Activated T-helper 2 cell treated with anti-CD3 and anti-CD28 coated beads, Interferon-gamma antibody, Interleukin-2, Interleukin-4, amounts not matched to agents 10 μg/mL and 5 μg/mL and 100 μg/mL, durations not matched to agents 14 hours and 24 hours and 36 hours (primary cell): ENCODE measurements at regions not wholly inside any gene's neighbourhood (a gene's known extent, or its start where the extent isn't known, plus 50 kb on each side); places are given as distances from the start of the nearest gene placed in this dataset.

Experiments
- DNase-seq: peaks from one replicate; pipeline ENCODE4 v3.0.0; 2021; ENCODE audit warnings: low spot score
- H3K27ac Mint-ChIP-seq: one replicate; pipeline ENCODE4 v1.8.0; 2021; ENCODE audit warnings: mixed read lengths
- H3K27me3 Mint-ChIP-seq: one replicate; pipeline ENCODE4 v1.8.0; 2021; ENCODE audit warnings: low read depth, mixed read lengths
- H3K36me3 Mint-ChIP-seq: one replicate; pipeline ENCODE4 v1.8.0; 2021; ENCODE audit warnings: low read depth, mixed read lengths
- H3K4me1 Mint-ChIP-seq: one replicate; pipeline ENCODE4 v1.8.0; 2021; ENCODE audit warnings: low read depth, mixed read lengths
- H3K4me3 Mint-ChIP-seq: one replicate; pipeline ENCODE4 v1.8.0; 2021; ENCODE audit warnings: low read depth, mild to moderate bottlenecking, moderate library complexity, mixed read lengths
- H3K9me3 Mint-ChIP-seq: one replicate; pipeline ENCODE4 v1.8.0; 2021; ENCODE audit warnings: mixed read lengths
- intact Hi-C: fragments of 100-400 bp; cut with micrococcal nuclease; formaldehyde crosslinking; loops from one replicate; pipeline ENCODE4 v1.15.1; 2023

GRCh38 chr21:38721055-38721454, 84.7 kb upstream of the ETS2 start:
- Mint-ChIP-seq H3K4me3 (no peak overlapping the region), H3K27ac (no peak overlapping the region), H3K36me3 (no peaks in the 10 kb centered on the region), H3K27me3 (peaks cover 8% of the 10 kb centered on the region), H3K4me1 (no peaks in the 10 kb centered on the region), H3K9me3 (peaks cover 15% of the 10 kb centered on the region)
- intact Hi-C loops = no loop called here
- DNase-seq = no peak

- H3K4me1 Mint-ChIP-seq = no peaks in the 10 kb centered on the region
- H3K27me3 Mint-ChIP-seq = peaks cover 4% of the 10 kb centered on the region
- H3K36me3 Mint-ChIP-seq = no peaks in the 10 kb centered on the region
- H3K9me3 Mint-ChIP-seq = peaks cover 16% of the 10 kb centered on the region
- H3K4me3 Mint-ChIP-seq = no peak overlapping the region
- no peak for DNase-seq
- no peak overlapping the region for H3K27ac Mint-ChIP-seq
- intact Hi-C loops = no loop called here
Observed at GRCh38 chr21:38721958-38722357, 83.8 kb upstream of the ETS2 start.

- H3K4me3 Mint-ChIP-seq = no peak overlapping the region
- no peak overlapping the region for H3K27ac Mint-ChIP-seq
- peaks cover 8% of the 10 kb centered on the region for H3K4me1 Mint-ChIP-seq
- intact Hi-C loops = no loop called here
- H3K9me3 Mint-ChIP-seq = peaks cover 16% of the 10 kb centered on the region
- no peaks in the 10 kb centered on the region for H3K36me3 Mint-ChIP-seq
- H3K27me3 Mint-ChIP-seq = peaks cover 16% of the 10 kb centered on the region
- no peak for DNase-seq
Observed at GRCh38 chr21:38725196-38726157, 80.3 kb upstream of the ETS2 start.

GRCh38 chr21:38726482-38726881, 79.2 kb upstream of the ETS2 start:
- H3K4me1 Mint-ChIP-seq = peaks cover 8% of the 10 kb centered on the region
- no peak overlapping the region for H3K27ac Mint-ChIP-seq
- no peaks in the 10 kb centered on the region for H3K36me3 Mint-ChIP-seq

GRCh38 chr21:38729291-38729690, 76.4 kb upstream of the ETS2 start:
- Mint-ChIP-seq H3K36me3 (no peaks in the 10 kb centered on the region), H3K9me3 (peaks cover 16% of the 10 kb centered on the region), H3K4me1 (peaks cover 12% of the 10 kb centered on the region), H3K27ac (no peak overlapping the region), H3K27me3 (peaks cover 15% of the 10 kb centered on the region), H3K4me3 (no peak overlapping the region)
- intact Hi-C loops = no loop called here
- DNase-seq = no peak

More at GRCh38 chr21:38726482-38726881, 79.2 kb upstream of the ETS2 start:
- no peak for DNase-seq
- Mint-ChIP-seq H3K27me3 (peaks cover 16% of the 10 kb centered on the region), H3K4me3 (no peak overlapping the region), H3K9me3 (peaks cover 16% of the 10 kb centered on the region)
- intact Hi-C loops = no loop called here

GRCh38 chr21:38729754-38730379, 75.9 kb upstream of the ETS2 start:
- peaks cover 15% of the 10 kb centered on the region for H3K27me3 Mint-ChIP-seq
- H3K27ac Mint-ChIP-seq = no peak overlapping the region
- peaks cover 12% of the 10 kb centered on the region for H3K9me3 Mint-ChIP-seq
- H3K4me1 Mint-ChIP-seq = peaks cover 16% of the 10 kb centered on the region
- no peak for DNase-seq
- H3K36me3 Mint-ChIP-seq = no peaks in the 10 kb centered on the region
- no peak overlapping the region for H3K4me3 Mint-ChIP-seq
- intact Hi-C loops = no loop called here

GRCh38 chr21:38733972-38734546, 71.7 kb upstream of the ETS2 start:
- Mint-ChIP-seq H3K4me1 (peaks cover 20% of the 10 kb centered on the region), H3K27ac (no peak overlapping the region), H3K9me3 (no peaks in the 10 kb centered on the region), H3K27me3 (peaks cover 11% of the 10 kb centered on the region), H3K36me3 (no peaks in the 10 kb centered on the region), H3K4me3 (peak overlapping the region; percentile 74)
- intact Hi-C loops = loop anchor here (1.0 to 2.0 kb wide), 3 partner anchors 71 to 404 kb away; partner anchors contain the start of gene ETS2
- peak; percentile 48 for DNase-seq

- H3K4me3 Mint-ChIP-seq = peak overlapping the region; percentile 74
- H3K27ac Mint-ChIP-seq = no peak overlapping the region
- H3K4me1 Mint-ChIP-seq = peaks cover 18% of the 10 kb centered on the region
Observed at GRCh38 chr21:38734646-38735365, 70.9 kb upstream of the ETS2 start.

GRCh38 chr21:38735626-38736206, 70.0 kb upstream of the ETS2 start:
- intact Hi-C loops = loop anchor here (2.0 kb wide), 2 partner anchors 69 to 391 kb away; partner anchors contain the start of gene ETS2
- H3K36me3 Mint-ChIP-seq = no peaks in the 10 kb centered on the region
- no peak overlapping the region for H3K4me3 Mint-ChIP-seq
- no peak for DNase-seq
- H3K9me3 Mint-ChIP-seq = no peaks in the 10 kb centered on the region
- H3K27ac Mint-ChIP-seq = no peak overlapping the region
- H3K27me3 Mint-ChIP-seq = peaks cover 10% of the 10 kb centered on the region
- H3K4me1 Mint-ChIP-seq = peaks cover 18% of the 10 kb centered on the region

More at GRCh38 chr21:38734646-38735365, 70.9 kb upstream of the ETS2 start:
- intact Hi-C loops = loop anchor here (1.0 to 2.0 kb wide), 3 partner anchors 70 to 403 kb away; partner anchors contain the start of gene ETS2
- no peaks in the 10 kb centered on the region for H3K9me3 Mint-ChIP-seq
- H3K36me3 Mint-ChIP-seq = no peaks in the 10 kb centered on the region
- H3K27me3 Mint-ChIP-seq = peaks cover 10% of the 10 kb centered on the region
- no peak for DNase-seq

- intact Hi-C loops = no loop called here
- H3K4me3 Mint-ChIP-seq = no peak overlapping the region
- no peak for DNase-seq
- peaks cover 24% of the 10 kb centered on the region for H3K4me1 Mint-ChIP-seq
- H3K27me3 Mint-ChIP-seq = peaks cover 10% of the 10 kb centered on the region
- no peaks in the 10 kb centered on the region for H3K9me3 Mint-ChIP-seq
- H3K36me3 Mint-ChIP-seq = no peaks in the 10 kb centered on the region
- H3K27ac Mint-ChIP-seq = no peak overlapping the region
Observed at GRCh38 chr21:38740090-38740489, 65.6 kb upstream of the ETS2 start.

GRCh38 chr21:38741092-38741949, 64.4 kb upstream of the ETS2 start:
- H3K9me3 Mint-ChIP-seq = no peaks in the 10 kb centered on the region
- intact Hi-C loops = no loop called here
- no peak overlapping the region for H3K4me3 Mint-ChIP-seq
- no peak for DNase-seq
- H3K36me3 Mint-ChIP-seq = no peaks in the 10 kb centered on the region
- H3K4me1 Mint-ChIP-seq = peaks cover 20% of the 10 kb centered on the region
- H3K27me3 Mint-ChIP-seq = peaks cover 6% of the 10 kb centered on the region
- no peak overlapping the region for H3K27ac Mint-ChIP-seq
